AG20443 (cell line): ENCODE measurements at regions not wholly inside any gene's neighbourhood (a gene's known extent, or its start where the extent isn't known, plus 50 kb on each side); places are given as distances from the start of the nearest gene placed in this dataset.

ENCODE experiments used
- DNase-seq: peaks from one replicate; pipeline ENCODE4 v3.0.0; 2012; ENCODE audit warnings: low spot score, mixed read lengths

DNA sequence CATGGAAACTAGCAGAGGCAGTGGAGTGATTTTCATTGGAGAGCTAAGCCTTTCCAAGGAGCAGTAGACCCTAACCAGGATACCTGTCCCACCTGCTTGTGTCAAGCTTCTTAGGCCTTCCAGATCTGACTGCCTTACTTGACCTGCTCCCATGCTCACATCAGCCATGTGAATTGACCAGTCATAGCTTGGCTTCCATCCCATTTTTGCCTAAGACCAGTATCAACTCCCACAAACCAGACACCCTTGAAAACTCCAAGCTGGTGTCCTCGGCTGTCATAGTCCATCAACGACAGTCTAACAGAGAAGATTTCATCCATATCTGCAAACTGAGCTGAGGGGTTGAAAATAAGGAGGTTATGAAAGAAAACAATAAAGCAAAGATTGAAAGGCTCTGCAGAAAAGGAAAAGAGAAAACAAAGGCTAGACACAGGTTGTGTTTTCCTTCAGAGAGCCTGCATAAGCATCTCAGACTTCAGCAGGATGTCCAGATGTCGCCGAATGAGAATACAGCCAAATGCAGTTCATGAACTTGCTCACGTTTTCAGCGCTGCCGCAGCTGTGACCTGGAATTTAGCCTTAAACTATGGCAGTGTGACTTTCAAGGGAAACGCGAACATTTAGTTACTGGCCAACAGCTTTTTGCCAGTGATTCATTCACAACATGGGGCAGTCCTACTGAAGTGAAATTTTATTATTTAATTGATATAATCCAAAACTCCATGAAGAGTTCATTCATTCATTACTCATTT, 868.1 kb upstream of the ID2 start:
- DNase-seq, result no peak

DNA sequence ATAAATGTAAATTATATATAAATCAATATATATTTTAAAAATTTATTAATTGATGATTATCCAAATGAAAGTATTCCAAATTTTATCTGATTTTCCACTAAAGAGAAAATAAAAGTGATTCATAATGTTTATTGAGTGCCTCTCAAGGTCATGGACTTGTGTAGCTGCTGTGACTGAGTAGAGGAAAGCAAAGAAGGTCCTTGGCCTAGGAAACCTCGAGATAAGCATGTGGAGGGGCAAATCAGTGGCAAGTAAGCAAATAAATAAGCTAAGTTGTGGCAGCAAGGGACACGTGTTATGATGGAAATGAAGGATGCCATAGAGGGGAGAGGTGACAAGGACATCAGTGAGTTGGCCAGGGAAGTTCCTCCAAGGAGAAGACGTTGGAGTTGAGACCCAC, 866.1 kb upstream of the ID2 start:
- no peak for DNase-seq

- DNase-seq, result no peak
These were observed 865.6 kb upstream of the ID2 start for GRCh38 chr2:7816233-7816632.

GRCh38 chr2:7816944-7817343, 864.9 kb upstream of the ID2 start:
- no peak for DNase-seq

DNA sequence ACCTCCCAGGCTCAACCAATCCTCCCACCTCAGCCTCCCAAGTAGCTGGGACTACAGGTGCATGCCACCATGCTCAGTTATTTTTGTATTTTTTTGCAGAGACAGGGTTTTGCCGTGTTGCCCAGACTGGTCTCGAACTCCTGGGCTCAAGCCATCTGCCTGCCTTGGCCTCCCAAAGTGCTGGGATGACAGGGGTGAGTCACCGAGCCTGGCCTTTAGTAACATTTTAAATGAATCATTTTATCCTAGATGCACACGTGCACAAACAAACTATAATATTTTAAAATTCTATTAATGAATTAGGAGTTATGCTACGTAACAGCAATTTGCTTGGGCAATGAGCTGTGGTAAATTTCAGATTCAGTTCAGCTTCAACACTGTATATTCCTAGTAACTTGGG, 862.5 kb upstream of the ID2 start:
- DNase-seq, result no peak

DNA sequence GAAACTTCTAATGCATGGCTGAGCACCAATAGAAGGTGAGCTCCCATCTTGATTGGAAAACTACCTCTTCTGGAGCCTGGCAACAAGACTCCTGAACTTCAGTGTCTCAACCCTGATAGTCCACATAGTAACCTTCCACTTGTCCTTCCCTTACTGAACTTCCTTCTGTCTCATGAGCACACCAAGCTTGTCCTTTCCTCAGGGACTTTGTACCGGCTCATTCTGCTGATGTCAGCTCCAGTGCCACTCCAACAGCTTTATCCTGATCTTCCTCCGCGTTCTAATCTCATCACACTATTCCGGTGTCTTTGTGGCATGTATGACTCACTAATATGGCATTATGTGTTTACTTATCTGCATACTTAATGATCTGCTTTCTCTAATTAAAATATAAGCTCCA, 862.0 kb upstream of the ID2 start:
- DNase-seq, result no peak

- no peak for DNase-seq
These were observed 857.6 kb upstream of the ID2 start for GRCh38 chr2:7824211-7824610.

DNA sequence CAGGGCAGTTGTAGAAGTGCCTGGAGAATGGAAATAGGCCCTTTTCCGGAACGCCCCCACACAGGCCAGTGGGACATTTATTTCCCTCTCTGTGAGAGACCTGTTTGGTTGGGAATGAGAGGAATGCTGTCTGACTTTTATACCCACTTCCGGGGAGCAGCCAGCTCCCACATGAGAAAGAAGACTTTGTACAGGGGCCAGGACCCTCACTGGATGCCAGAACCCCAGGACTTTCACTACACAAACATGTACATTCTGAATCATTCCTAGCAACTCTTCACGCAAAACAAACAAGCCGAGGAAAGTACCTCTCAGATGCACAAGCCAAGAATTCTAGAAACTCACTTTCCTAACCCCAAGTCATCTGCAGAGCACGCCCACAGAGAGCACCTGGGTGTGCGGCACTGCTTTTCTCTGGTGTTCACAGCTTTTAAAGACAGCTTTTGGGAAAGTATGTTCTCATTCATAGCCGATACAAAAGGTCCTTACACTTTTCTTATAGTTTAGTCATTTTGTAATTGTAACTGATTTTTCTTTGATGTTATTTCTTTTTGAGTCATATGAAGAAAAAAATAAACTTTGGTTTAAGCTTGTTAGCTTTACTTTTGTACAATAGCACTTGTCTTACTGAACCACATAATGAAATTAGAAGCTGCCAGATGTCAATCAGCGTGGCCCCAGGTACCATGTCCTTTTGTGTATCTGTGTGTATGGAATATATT, 856.1 kb upstream of the ID2 start:
- DNase-seq, result no peak

DNA sequence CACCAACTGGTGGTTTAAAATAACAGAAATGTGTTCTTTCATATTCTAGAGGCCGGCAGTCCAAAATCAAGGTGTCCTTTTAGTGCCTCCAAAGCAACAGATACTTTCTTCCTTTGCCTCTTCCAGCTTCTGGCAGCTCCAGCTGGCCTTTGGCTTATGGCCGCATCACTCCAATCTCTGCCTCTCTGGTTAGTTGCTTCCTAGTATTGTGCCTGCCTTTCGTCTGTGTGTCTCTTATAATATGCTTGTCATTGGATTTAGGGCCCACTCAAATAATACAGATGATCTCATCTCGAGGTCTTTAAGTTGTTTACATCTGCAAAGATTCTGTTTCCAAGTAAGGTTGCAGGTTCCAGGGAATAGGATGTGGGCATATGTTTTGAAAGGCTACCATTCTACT, 855.2 kb upstream of the ID2 start:
- DNase-seq, result no peak

DNA sequence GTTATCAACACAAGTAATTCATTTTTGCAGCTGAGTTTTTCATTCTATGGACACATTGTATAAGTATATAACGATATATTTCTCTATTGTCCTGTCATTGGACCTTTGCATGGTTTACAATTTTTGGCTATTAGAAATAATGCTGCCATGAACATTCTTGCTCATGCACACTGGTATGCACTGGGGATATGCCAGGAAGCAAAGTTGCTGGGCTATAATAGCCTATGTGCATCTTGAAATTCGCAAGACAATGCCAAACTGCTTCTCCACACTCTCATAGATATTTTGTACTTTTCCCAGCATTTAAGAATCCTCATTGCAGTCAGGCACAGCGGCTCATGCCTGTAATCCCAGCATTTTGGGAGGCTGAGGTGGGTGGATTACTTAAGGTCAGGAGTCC, 852.6 kb upstream of the ID2 start:
- DNase-seq, result no peak

GRCh38 chr2:7830616-7831015, 851.2 kb upstream of the ID2 start:
- DNase-seq, result no peak

GRCh38 chr2:7835151-7835550, 846.7 kb upstream of the ID2 start:
- no peak for DNase-seq

- DNase-seq, result no peak
These were observed 845.9 kb upstream of the ID2 start for GRCh38 chr2:7835693-7836680.

DNA sequence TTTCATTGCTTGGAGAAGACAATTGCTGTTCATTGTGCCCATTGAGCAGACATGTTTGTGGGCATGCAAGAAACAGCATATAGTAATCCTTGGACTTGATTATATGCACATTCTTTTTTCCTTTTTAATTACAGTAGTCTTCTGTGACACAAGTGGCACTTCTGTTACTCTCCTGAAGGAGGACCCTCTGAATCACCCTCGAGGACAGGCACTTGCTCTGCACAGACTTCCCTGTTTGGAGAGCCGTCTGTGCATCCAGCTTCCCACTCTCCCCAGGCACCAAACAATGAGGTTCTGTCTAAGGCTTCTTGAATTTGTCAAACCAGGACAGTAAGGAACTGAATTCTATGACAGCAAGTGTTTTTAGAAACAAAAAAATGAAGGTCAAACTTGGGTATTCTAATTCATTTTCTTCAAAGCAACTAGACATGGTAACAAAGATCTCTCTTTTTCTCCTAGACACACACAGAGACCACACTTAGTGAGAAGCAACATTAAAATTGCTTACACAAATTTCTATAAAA, 844.6 kb upstream of the ID2 start:
- no peak for DNase-seq

DNA sequence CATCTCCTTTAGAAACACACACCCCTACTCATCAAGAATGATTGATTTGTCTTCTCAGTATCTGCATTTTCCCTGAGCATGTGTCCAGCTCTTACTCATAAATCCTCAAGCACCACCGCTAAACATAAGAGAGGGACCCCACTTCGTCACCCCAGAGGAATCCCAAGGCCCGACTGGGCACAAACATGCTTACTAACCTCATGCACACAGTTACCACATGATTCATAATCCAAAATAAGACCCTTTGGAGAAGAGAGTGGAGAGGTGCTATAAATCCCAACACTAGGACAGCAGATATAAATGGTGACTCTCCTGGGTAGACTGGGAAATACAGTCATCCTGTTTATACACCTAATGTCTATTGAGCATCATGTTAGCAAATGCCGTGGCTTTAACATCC, 843.2 kb upstream of the ID2 start:
- DNase-seq, result no peak

- DNase-seq, result no peak
These were observed 841.0 kb upstream of the ID2 start for GRCh38 chr2:7840651-7841380.

DNA sequence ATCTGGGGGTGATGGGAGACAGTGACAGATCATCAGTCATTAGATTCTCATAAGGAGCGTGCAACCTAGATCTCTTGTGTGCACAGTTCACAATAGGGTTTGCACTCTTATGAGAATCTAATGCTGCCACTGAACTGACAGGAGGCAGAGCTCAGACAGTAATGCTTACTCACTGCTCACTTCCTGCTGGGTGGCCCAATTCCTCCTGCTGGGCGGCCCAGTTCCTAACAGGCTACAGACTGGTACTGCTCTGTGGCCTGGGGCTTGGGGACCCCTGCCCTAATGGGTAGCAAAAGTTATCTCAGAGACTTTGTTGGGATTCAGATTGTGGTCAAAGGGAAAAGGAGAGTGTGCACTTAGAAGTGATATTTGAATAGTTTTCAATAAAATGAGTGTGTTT, 840.1 kb upstream of the ID2 start:
- no peak for DNase-seq

GRCh38 chr2:7844414-7844965, 837.4 kb upstream of the ID2 start:
- DNase-seq, result peak; percentile 71

GRCh38 chr2:7845332-7845731, 836.5 kb upstream of the ID2 start:
- peak; percentile 87 for DNase-seq

- DNase-seq, result no peak
These were observed 835.2 kb upstream of the ID2 start for GRCh38 chr2:7846607-7847006.

DNA sequence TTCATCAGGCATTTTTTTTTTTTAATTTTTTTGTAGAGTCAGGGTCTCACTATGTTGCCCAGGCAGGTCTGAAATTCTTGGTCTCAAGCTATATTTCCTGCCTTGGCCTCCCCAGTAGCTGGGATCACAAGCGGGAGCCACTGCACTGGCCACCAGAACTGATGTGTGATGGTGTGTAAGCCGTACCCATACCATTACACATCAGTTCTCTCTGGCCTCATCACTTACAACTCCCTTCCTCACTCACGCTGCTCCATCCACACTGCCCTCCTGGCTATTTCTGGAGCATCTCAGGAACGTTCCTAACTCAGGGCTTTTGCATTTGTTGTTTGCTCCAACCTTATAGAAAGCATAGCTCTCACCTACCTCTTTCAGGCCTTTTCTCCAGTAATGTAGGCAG, 834.5 kb upstream of the ID2 start:
- no peak for DNase-seq
